ENCODE measurements at regions not wholly inside any gene's neighbourhood (a gene's known extent, or its start where the extent isn't known, plus 50 kb on each side); places are given as distances from the start of the nearest gene placed in this dataset.

DNA sequence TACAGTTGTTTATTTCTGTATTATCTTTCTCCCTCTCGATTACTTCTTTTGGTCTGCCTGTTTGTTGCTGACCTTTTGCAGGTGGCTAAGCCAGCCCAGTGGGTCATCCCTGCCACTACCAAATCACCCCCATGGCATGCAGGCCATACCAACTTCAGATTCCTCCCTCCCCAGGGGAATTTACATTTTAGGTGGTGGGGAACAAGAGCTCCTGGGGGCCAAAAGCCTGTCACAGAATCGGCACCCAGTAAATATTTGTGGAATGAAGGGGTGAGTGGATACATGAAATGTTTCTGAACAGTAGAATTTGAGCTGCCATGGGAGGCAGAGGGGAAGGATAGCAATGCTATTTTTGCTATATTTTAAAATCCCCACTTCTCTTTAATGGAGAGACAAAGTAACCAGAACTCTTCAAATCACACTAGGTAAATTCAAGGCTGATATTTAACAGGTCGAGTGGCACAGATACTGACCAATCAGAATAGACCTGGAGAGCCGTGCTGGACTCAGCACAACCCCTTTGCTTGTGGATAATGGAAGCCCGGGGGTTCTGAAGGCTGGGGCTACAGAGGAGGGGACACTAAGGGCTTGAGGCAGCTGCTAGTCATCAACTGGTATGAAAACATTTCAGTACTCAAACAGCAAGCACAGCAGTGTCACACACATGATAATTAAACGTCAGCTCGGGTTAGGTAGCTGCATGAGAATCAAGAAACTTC is 54.3 kb upstream of the SMAD3 start:
- H3K9me3 Mint-ChIP-seq, result no peaks in the 10 kb centered on the region; a peak in 1 of 5 replicates

More for the DNA sequence above, 54.3 kb upstream of the SMAD3 start:
- Histone ChIP-seq H2BK12ac (ENCODE audit: insufficient read length, low read depth, low read length) (no peak overlapping the region), H3K18ac (ENCODE audit: insufficient read length, low read depth, low read length) (no peak overlapping the region), H4K5ac (ENCODE audit: insufficient read length, low read depth, low read length) (no peak overlapping the region), H4K8ac (replicated peaks; ENCODE audit: insufficient read length, low read depth, low read length) (no peak overlapping the region), H4K20me1 (ENCODE audit: control insufficient read depth, insufficient read depth, insufficient read length) (no peaks in the 10 kb centered on the region), H3K9me3 (ENCODE audit: control insufficient read depth, low read depth, low read length) (no peaks in the 10 kb centered on the region), H3K23me2 (ENCODE audit: insufficient read length, low read depth, low read length, poor library complexity, severe bottlenecking) (no peaks in the 10 kb centered on the region), H2BK20ac (ENCODE audit: low read depth, low read length, poor library complexity, severe bottlenecking) (no peak overlapping the region), H2AK5ac (ENCODE audit: insufficient read length, low read length) (no peak overlapping the region), H3K27me3 (ENCODE audit: insufficient read depth, low read length) (no peaks in the 10 kb centered on the region), H2BK5ac (ENCODE audit: insufficient read length, low read length) (no peak overlapping the region), H3K4ac (ENCODE audit: low read depth, low read length) (no peak overlapping the region), H3K4me2 (ENCODE audit: insufficient read depth, insufficient read length, low read length) (no peak overlapping the region), H2AFZ (ENCODE audit: low read length) (no peak overlapping the region), H4K91ac (ENCODE audit: insufficient read length, low read depth, low read length) (no peak overlapping the region), H3K23ac (ENCODE audit: insufficient read length, low read depth, low read length) (no peak overlapping the region), H3K9ac (ENCODE audit: extremely low read depth, insufficient read length, low read length) (no peak overlapping the region), H3K14ac (ENCODE audit: insufficient read depth, low read length) (no peak overlapping the region), H3K56ac (ENCODE audit: insufficient read length, low read depth, low read length) (no peak overlapping the region), H2BK120ac (ENCODE audit: low read depth, low read length, poor library complexity, severe bottlenecking) (no peak overlapping the region), H3K79me2 (ENCODE audit: insufficient read depth, low read length) (no peaks in the 10 kb centered on the region), H3T11ph (ENCODE audit: low read length) (no peak overlapping the region), H3K27ac (ENCODE audit: insufficient read length, low read depth, low read length) (no peak overlapping the region), H3K79me1 (ENCODE audit: insufficient read depth, low read depth, low read length, poor library complexity, severe bottlenecking) (no peaks in the 10 kb centered on the region), H2BK15ac (ENCODE audit: low read depth, low read length) (no peak overlapping the region), H3K4me1 (ENCODE audit: insufficient read depth, low read length) (peaks cover 9% of the 10 kb centered on the region; the same call in 1 of the 2 replicates)
- WGBS (ENCODE audit: extremely low coverage, insufficient read length, low lambda C conversion rate), result no CpG with 5 or more reads among the region's 7 CpGs
- TF ChIP-seq, protein P1, sequence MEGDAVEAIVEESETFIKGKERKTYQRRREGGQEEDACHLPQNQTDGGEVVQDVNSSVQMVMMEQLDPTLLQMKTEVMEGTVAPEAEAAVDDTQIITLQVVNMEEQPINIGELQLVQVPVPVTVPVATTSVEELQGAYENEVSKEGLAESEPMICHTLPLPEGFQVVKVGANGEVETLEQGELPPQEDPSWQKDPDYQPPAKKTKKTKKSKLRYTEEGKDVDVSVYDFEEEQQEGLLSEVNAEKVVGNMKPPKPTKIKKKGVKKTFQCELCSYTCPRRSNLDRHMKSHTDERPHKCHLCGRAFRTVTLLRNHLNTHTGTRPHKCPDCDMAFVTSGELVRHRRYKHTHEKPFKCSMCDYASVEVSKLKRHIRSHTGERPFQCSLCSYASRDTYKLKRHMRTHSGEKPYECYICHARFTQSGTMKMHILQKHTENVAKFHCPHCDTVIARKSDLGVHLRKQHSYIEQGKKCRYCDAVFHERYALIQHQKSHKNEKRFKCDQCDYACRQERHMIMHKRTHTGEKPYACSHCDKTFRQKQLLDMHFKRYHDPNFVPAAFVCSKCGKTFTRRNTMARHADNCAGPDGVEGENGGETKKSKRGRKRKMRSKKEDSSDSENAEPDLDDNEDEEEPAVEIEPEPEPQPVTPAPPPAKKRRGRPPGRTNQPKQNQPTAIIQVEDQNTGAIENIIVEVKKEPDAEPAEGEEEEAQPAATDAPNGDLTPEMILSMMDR (conservative IDR thresholded peaks at IDR 0.05), result no peak
- no peak overlapping the region for H3K4me3 Mint-ChIP-seq
- peaks cover 31 to 48% of the 10 kb centered on the region in 2 experiments for H3K4me1 Mint-ChIP-seq
- H3K27ac Mint-ChIP-seq, result peak overlapping the region in 2 of 3 experiments; percentile 80 to 96; a peak in 4 of 7 replicates
- DNase-seq, result peak; percentile 55
- no peaks in the 10 kb centered on the region; a peak in 1 of 7 replicates for H3K36me3 Mint-ChIP-seq (ENCODE audit: insufficient read depth in 1 of 3, low read depth in 3 of 3)
- no peaks in the 10 kb centered on the region for H3K27me3 Mint-ChIP-seq (ENCODE audit: low read depth)

Data from H9 (cell line).